ENCODE measurements at regions not wholly inside any gene's neighbourhood (a gene's known extent, or its start where the extent isn't known, plus 50 kb on each side); places are given as distances from the start of the nearest gene placed in this dataset.

GRCh38 chr5:86964889-86965288, 302.8 kb upstream of the RASA1 start:
- DNase-seq (ENCODE audit: low spot score) (no peak), ATAC-seq (ENCODE audit: low FRiP score) (no peak)

GRCh38 chr5:86968301-86968753, 299.4 kb upstream of the RASA1 start:
- ATAC-seq (ENCODE audit: low FRiP score) = no peak
- TF ChIP-seq CTCF (IDR thresholded peaks at IDR 0.05) = no peak
- no peak for DNase-seq (ENCODE audit: low spot score)

More at GRCh38 chr5:86964889-86965288, 302.8 kb upstream of the RASA1 start:
- TF ChIP-seq CTCF (IDR thresholded peaks at IDR 0.05) = no peak

GRCh38 chr5:86970361-86970760, 297.3 kb upstream of the RASA1 start:
- ATAC-seq (ENCODE audit: low FRiP score) (no peak), DNase-seq (ENCODE audit: low spot score) (no peak)
- no peak for TF ChIP-seq CTCF (IDR thresholded peaks at IDR 0.05)

- DNase-seq (ENCODE audit: low spot score) = no peak
- no peak for ATAC-seq (ENCODE audit: low FRiP score)
- no peak for TF ChIP-seq CTCF (IDR thresholded peaks at IDR 0.05)
These were observed 296.6 kb upstream of the RASA1 start for GRCh38 chr5:86971034-86971571.

GRCh38 chr5:86974955-86975354, 292.7 kb upstream of the RASA1 start:
- TF ChIP-seq CTCF (IDR thresholded peaks at IDR 0.05) = no peak
- DNase-seq (ENCODE audit: low spot score) (no peak), ATAC-seq (ENCODE audit: low FRiP score) (no peak)

- TF ChIP-seq CTCF (IDR thresholded peaks at IDR 0.05) = no peak
- ATAC-seq (ENCODE audit: low FRiP score) (no peak), DNase-seq (ENCODE audit: low spot score) (no peak)
These were observed 290.5 kb upstream of the RASA1 start for GRCh38 chr5:86977190-86977589.

- DNase-seq (ENCODE audit: low spot score) (no peak), ATAC-seq (ENCODE audit: low FRiP score) (no peak)
- TF ChIP-seq CTCF (IDR thresholded peaks at IDR 0.05) = no peak
These were observed 289.9 kb upstream of the RASA1 start for GRCh38 chr5:86977808-86978207.
